ENCODE measurements at regions not wholly inside any gene's neighbourhood (a gene's known extent, or its start where the extent isn't known, plus 50 kb on each side); places are given as distances from the start of the nearest gene placed in this dataset.

DNA sequence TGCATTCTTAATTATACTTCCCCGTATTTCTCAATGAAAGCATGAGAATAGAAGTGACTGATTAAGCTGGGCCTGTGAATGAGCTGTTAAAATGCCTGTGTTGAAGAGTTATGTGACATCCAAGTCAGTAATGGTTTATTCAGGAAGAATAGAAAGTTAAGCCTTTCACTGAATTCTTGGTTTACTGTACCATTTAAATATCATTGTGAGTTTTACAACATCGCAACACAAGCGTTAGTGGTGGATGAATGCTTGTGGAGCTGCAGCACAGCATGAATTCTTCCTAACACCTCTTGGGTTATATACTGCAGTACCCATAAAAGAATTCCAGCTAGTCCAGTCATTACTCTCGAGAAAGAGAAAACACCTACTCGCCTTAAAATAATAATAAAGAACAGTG lies 257.8 kb downstream of the JRKL start:
- TF ChIP-seq, protein P1, sequence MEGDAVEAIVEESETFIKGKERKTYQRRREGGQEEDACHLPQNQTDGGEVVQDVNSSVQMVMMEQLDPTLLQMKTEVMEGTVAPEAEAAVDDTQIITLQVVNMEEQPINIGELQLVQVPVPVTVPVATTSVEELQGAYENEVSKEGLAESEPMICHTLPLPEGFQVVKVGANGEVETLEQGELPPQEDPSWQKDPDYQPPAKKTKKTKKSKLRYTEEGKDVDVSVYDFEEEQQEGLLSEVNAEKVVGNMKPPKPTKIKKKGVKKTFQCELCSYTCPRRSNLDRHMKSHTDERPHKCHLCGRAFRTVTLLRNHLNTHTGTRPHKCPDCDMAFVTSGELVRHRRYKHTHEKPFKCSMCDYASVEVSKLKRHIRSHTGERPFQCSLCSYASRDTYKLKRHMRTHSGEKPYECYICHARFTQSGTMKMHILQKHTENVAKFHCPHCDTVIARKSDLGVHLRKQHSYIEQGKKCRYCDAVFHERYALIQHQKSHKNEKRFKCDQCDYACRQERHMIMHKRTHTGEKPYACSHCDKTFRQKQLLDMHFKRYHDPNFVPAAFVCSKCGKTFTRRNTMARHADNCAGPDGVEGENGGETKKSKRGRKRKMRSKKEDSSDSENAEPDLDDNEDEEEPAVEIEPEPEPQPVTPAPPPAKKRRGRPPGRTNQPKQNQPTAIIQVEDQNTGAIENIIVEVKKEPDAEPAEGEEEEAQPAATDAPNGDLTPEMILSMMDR (conservative IDR thresholded peaks at IDR 0.05; ENCODE audit: control insufficient read depth, insufficient read depth, low read depth, low read length): no peak
- no peak overlapping the region for H3K4me3 ChIP-seq (ENCODE audit: control insufficient read depth, low read depth, low read length)
- DNase-seq (ENCODE audit: low read depth): no peak

DNA sequence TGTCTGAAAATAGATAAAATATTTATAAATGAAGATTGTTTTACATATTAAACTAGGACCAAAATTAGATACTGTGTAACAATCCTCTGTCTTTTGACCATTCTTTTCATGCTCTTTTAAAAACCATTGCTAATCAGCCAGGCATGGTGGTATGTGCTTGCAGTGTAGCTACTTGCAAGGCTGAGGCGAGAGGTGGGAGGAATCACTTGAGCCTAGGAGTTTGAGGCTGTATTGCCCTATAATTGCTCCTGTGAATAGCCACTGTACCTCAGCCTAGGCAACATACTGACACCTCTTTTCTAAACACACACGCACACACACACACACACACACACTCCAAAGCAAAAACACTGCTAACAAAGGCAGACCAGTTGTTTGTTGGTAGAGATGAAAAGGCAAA lies 259.2 kb downstream of the JRKL start:
- no peak for DNase-seq (ENCODE audit: low read depth)
- TF ChIP-seq, protein P1 (conservative IDR thresholded peaks at IDR 0.05; ENCODE audit: control insufficient read depth, insufficient read depth, low read depth, low read length): no peak
- H3K4me3 ChIP-seq (ENCODE audit: control insufficient read depth, low read depth, low read length): no peak overlapping the region

DNA sequence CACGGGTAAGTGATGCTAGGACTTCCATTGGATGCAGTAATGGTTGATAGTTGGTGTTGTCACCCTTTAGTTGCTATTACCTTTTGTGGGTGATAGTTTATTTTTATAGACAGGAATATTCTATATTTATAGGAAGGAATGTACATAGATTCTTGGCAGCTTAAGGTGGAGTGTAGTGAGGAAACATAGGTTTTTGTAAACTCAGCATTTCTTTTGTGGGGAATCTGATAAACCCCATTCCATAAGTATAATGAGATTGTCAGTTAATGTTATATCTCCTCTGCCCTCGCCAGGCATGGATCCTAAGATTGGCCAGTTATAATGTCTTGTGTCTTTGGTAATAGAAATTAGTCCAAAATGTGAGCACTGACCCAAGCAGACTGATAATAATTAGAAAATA lies 262.7 kb downstream of the JRKL start:
- TF ChIP-seq, protein P1 (conservative IDR thresholded peaks at IDR 0.05; ENCODE audit: control insufficient read depth, insufficient read depth, low read depth, low read length): no peak
- H3K4me3 ChIP-seq (ENCODE audit: control insufficient read depth, low read depth, low read length): no peak overlapping the region
- DNase-seq (ENCODE audit: low read depth): no peak

DNA sequence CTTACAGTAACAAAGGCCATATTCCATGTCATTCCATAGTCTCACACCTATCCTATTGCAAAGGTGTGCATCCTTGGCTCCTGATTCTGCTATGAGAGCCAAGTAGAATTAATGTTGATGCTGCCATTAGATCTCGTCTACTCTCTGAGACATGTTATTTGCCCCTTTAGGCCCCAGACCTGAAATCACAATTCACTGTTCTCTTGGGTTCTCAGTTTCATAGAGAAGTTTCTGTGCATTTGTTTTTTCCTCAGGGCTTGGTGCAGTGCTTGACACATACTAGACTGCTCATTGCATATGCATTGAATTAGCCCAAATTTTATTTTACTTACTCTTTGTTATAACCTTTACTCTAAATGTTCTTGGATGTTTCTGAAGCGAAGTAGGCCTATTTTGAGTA lies 265.7 kb downstream of the JRKL start:
- no peak for DNase-seq (ENCODE audit: low read depth)
- H3K4me3 ChIP-seq (ENCODE audit: control insufficient read depth, low read depth, low read length): no peak overlapping the region
- TF ChIP-seq, protein P1 (conservative IDR thresholded peaks at IDR 0.05; ENCODE audit: control insufficient read depth, insufficient read depth, low read depth, low read length): no peak

DNA sequence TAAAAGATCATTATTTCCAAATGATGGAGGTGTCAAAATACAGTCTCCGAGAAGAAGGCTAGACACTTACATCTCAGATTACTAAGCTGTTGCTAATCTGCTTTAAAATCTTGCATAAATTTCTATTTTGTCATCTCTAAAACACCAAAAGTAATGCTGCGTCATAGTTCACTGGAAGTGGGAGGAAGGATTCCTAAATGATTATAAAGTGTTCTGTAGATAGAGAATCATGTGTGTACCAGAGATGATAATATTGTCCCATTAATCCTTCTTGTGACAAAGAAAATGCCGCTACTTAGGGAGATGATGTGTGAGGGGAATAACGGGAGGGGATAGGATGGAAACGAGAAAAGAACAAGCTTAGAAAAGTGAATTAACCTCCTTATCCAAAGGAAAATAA lies 268.6 kb downstream of the JRKL start:
- TF ChIP-seq, protein P1 (conservative IDR thresholded peaks at IDR 0.05; ENCODE audit: control insufficient read depth, insufficient read depth, low read depth, low read length): no peak
- no peak overlapping the region for H3K4me3 ChIP-seq (ENCODE audit: control insufficient read depth, low read depth, low read length)
- no peak for DNase-seq (ENCODE audit: low read depth)

DNA sequence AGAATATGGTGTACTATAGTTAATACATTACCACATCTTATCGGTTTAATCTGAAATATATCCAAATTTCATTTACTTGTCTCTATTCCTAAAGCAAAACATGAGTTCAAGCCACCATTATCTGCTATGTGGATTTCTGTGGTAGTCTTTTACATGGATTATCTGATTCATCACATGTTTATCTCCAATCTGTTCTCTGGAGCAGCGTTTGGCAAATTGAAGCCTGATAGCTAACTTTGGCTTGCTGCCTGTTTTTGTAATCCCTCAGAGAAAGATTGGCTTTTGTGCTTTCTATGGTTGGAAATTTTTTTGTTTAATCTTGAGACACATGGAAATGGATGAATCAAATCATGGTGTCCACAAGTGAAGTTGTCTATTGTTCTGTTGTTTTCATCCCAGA lies 274.3 kb downstream of the JRKL start:
- no peak overlapping the region for H3K4me3 ChIP-seq (ENCODE audit: control insufficient read depth, low read depth, low read length)
- TF ChIP-seq, protein P1 (conservative IDR thresholded peaks at IDR 0.05; ENCODE audit: control insufficient read depth, insufficient read depth, low read depth, low read length): no peak
- no peak for DNase-seq (ENCODE audit: low read depth)

Data from fibroblast of mammary gland (primary cell).